ENCODE measurements at regions not wholly inside any gene's neighbourhood (a gene's known extent, or its start where the extent isn't known, plus 50 kb on each side); places are given as distances from the start of the nearest gene placed in this dataset.

DNA sequence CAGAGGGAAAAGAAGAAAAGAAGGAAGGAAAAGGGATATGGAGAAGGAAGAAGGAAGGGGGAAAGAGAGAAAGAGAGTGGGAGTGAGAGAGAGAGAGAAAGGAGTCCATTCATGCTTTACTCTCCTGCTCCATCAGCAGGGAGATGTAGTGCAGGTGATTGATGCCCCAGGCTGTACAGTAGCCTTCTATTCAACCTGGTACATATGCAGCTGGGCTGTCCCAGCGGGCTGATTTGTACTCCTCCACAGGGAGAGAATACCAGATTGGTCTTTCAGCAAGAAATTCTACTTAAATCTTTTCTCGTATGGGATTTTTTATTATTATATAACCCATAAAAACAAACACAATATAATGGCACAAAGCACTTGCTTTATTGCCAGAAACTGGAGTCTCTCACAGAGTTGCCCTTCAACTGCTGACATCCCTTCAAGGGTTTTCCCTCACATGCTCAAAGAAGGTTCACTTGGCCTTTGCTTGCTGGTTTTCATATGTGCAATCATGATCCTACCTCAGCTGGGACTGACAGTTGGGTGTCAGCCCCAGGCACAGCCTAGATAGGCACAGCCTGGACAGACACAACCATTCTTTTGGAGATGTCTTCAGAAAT lies 380.1 kb upstream of the RIOK2 start:
- TF ChIP-seq, protein P1, sequence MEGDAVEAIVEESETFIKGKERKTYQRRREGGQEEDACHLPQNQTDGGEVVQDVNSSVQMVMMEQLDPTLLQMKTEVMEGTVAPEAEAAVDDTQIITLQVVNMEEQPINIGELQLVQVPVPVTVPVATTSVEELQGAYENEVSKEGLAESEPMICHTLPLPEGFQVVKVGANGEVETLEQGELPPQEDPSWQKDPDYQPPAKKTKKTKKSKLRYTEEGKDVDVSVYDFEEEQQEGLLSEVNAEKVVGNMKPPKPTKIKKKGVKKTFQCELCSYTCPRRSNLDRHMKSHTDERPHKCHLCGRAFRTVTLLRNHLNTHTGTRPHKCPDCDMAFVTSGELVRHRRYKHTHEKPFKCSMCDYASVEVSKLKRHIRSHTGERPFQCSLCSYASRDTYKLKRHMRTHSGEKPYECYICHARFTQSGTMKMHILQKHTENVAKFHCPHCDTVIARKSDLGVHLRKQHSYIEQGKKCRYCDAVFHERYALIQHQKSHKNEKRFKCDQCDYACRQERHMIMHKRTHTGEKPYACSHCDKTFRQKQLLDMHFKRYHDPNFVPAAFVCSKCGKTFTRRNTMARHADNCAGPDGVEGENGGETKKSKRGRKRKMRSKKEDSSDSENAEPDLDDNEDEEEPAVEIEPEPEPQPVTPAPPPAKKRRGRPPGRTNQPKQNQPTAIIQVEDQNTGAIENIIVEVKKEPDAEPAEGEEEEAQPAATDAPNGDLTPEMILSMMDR (conservative IDR thresholded peaks at IDR 0.05; ENCODE audit: low read depth, low read length) = no peak
- no peak for TF ChIP-seq EZH2 (IDR thresholded peaks at IDR 0.05; ENCODE audit: borderline replicate concordance, low read depth, low read length, poor library complexity, severe bottlenecking)
